GM12892 (cell line): ENCODE measurements at regions not wholly inside any gene's neighbourhood (a gene's known extent, or its start where the extent isn't known, plus 50 kb on each side); places are given as distances from the start of the nearest gene placed in this dataset.
"Not testable (repeated sequence)": the region's sequence is repeated elsewhere in the genome, so short reads cannot be mapped to it uniquely, and the experiment has no call there.

Experiments used
- DNase-seq: peaks from one replicate; pipeline ENCODE4 v3.0.0; 2011; ENCODE audit not compliant: insufficient read length
- FAIRE-seq: peaks from 2 replicates; lab custom pipeline; 2011; peaks lifted over from hg19 to GRCh38; lab: Jason Lieb, UNC
- POLR2A ChIP-seq: IDR thresholded peaks from 2 replicates; pipeline ENCODE4 v1.6.1; 2011; ENCODE audit warnings: low read depth, low read length, control low read depth
- POLR2AphosphoS5 ChIP-seq: IDR thresholded peaks from 2 replicates; pipeline ENCODE4 v1.6.1; 2011; ENCODE audit warnings: low read depth, low read length, control low read depth
- TAF1 ChIP-seq: IDR thresholded peaks from 2 replicates; pipeline ENCODE4 v1.6.1; 2011; ENCODE audit warnings: low read depth, mild to moderate bottlenecking, control low read depth, low read length, borderline replicate concordance

- TF ChIP-seq TAF1 = no peak
- TF ChIP-seq POLR2AphosphoS5 = no peak
- TF ChIP-seq POLR2A = no peak
- DNase-seq = no peak
- FAIRE-seq = no peak
These were observed 177.1 kb upstream of the B3GAT1 start for GRCh38 chr11:134589129-134589528.

- not testable (repeated sequence) for FAIRE-seq, DNase-seq
These were observed 176.5 kb upstream of the B3GAT1 start for GRCh38 chr11:134588460-134589110.

GRCh38 chr11:134587345-134587744, 175.3 kb upstream of the B3GAT1 start:
- TF ChIP-seq POLR2A (no peak), POLR2AphosphoS5 (no peak), TAF1 (no peak)
- DNase-seq (no peak), FAIRE-seq (no peak)

- TF ChIP-seq POLR2AphosphoS5 (no peak), POLR2A (no peak), TAF1 (no peak)
- DNase-seq (no peak), FAIRE-seq (no peak)
These were observed 174.7 kb upstream of the B3GAT1 start for GRCh38 chr11:134586726-134587125.

GRCh38 chr11:134585666-134586610, 173.9 kb upstream of the B3GAT1 start:
- FAIRE-seq (no peak), DNase-seq (no peak)
- no peak for TF ChIP-seq POLR2A
- TF ChIP-seq POLR2AphosphoS5 = no peak
- TF ChIP-seq TAF1 = no peak

- FAIRE-seq = no peak
- no peak for DNase-seq
- no peak for TF ChIP-seq TAF1
- TF ChIP-seq POLR2AphosphoS5 = no peak
- no peak for TF ChIP-seq POLR2A
These were observed 172.8 kb upstream of the B3GAT1 start for GRCh38 chr11:134584706-134585445.

GRCh38 chr11:134584001-134584561, 172.0 kb upstream of the B3GAT1 start:
- DNase-seq = no peak
- FAIRE-seq = no peak

GRCh38 chr11:134583397-134583990, 171.5 kb upstream of the B3GAT1 start:
- FAIRE-seq = no peak
- no peak for DNase-seq
- no peak for TF ChIP-seq POLR2AphosphoS5
- TF ChIP-seq TAF1 = no peak

More at GRCh38 chr11:134584001-134584561, 172.0 kb upstream of the B3GAT1 start:
- no peak for TF ChIP-seq TAF1
- no peak for TF ChIP-seq POLR2AphosphoS5

GRCh38 chr11:134582770-134583095, 170.7 kb upstream of the B3GAT1 start:
- DNase-seq (no peak), FAIRE-seq (no peak)
- TF ChIP-seq POLR2AphosphoS5 (no peak), TAF1 (no peak), POLR2A (no peak)

GRCh38 chr11:134581966-134582769, 170.1 kb upstream of the B3GAT1 start:
- FAIRE-seq (no peak), DNase-seq (no peak)
- TF ChIP-seq POLR2AphosphoS5 = no peak
- TF ChIP-seq TAF1 = no peak

- TF ChIP-seq POLR2A (no peak), POLR2AphosphoS5 (no peak), TAF1 (no peak)
- FAIRE-seq = no peak
- no peak for DNase-seq
These were observed 169.1 kb upstream of the B3GAT1 start for GRCh38 chr11:134581121-134581626.
